ENCODE measurements at regions not wholly inside any gene's neighbourhood (a gene's known extent, or its start where the extent isn't known, plus 50 kb on each side); places are given as distances from the start of the nearest gene placed in this dataset.

DNA sequence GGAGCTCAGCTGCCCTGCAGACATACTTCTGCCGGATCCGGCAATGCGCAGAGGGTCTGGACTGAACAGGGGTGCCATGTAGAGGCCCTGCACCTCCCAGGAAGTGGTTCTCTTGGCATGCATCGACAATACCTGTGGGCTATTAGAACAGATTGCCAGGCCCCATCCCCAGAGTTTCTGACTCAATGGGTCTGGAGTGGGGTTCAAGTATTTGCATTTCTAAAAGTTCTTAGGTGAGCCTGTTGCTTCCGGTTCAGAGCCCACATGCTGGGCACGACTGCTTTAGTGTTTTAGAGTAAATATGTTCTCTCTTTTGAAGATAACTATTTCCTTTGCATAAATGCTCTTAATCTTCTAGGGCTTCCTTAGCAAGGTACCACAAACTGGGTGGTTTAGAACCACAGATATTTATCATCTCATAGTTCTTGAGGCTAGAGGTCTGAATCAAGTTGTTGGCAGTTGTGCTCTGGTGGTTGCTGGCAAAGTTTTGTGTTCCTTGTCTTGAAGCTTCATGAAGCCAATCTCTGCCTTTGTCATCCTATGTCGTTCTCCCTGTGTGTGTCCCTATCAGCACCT, 435.5 kb downstream of the TCERG1L start:
- no peaks in the 10 kb centered on the region for H3K36me3 ChIP-seq (ENCODE audit: control insufficient read depth, insufficient read depth, low read length)
- H3K4me3 ChIP-seq (ENCODE audit: low read depth, low read length) = no peak overlapping the region
- H3K27ac ChIP-seq (ENCODE audit: low read depth, low read length) = no peak overlapping the region
- H3K27me3 ChIP-seq (ENCODE audit: control insufficient read depth, insufficient read depth, low read length) = no peaks in the 10 kb centered on the region
- H3K4me1 ChIP-seq (ENCODE audit: control insufficient read depth, insufficient read depth, low read length) = no peaks in the 10 kb centered on the region
- H3K9me3 ChIP-seq (ENCODE audit: control insufficient read depth, insufficient read depth, low read length) = no peaks in the 10 kb centered on the region
- no peak overlapping the region for H3K9ac ChIP-seq (ENCODE audit: low read depth, low read length)

DNA sequence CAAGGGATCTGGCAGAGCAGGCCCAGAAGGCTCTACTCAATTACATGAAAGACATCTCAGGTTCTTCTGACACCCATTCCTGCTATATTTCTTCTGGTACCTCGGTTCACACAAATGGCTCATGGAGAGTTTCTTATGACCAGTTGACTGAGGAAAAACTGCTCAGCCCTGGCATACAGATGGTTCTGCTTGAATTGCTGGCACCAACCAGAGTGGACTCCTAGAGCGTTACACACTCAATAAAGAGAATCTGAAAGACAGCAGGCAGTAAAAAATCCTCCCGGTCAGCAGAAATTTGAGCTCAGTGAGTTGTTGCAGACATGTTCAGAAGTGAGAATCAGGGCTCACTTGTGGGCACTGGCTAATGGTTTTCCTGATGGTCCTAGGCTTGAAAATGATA, 434.4 kb downstream of the TCERG1L start:
- no peak overlapping the region for H3K27ac ChIP-seq (ENCODE audit: low read depth, low read length)
- no peak overlapping the region for H3K4me3 ChIP-seq (ENCODE audit: low read depth, low read length)
- no peaks in the 10 kb centered on the region for H3K4me1 ChIP-seq (ENCODE audit: control insufficient read depth, insufficient read depth, low read length)
- no peak overlapping the region for H3K9ac ChIP-seq (ENCODE audit: low read depth, low read length)
- no peaks in the 10 kb centered on the region for H3K9me3 ChIP-seq (ENCODE audit: control insufficient read depth, insufficient read depth, low read length)
- H3K36me3 ChIP-seq (ENCODE audit: control insufficient read depth, insufficient read depth, low read length) = no peaks in the 10 kb centered on the region
- H3K27me3 ChIP-seq (ENCODE audit: control insufficient read depth, insufficient read depth, low read length) = no peaks in the 10 kb centered on the region

DNA sequence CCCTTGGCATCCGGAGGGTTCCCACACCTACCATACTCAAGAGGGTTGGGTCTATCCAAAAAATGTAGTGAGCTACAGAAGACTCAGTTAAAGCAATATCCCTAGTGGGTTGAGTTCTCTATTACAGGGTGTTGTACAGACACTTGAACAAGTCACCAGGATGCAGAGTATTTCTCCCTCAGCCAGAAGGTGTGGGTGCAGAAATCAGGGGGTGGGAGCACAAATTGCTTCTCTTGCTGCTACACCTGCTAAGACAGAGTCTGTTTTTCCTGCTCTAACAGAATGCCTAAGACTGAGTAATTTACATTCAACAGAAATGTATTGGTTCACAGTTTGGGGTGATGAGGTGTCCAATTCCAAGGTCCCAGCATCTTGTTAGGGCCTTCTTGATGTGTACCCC, 433.4 kb downstream of the TCERG1L start:
- H3K9me3 ChIP-seq (ENCODE audit: control insufficient read depth, insufficient read depth, low read length) = no peaks in the 10 kb centered on the region
- H3K4me3 ChIP-seq (ENCODE audit: low read depth, low read length) = no peak overlapping the region
- H3K36me3 ChIP-seq (ENCODE audit: control insufficient read depth, insufficient read depth, low read length) = no peaks in the 10 kb centered on the region
- no peaks in the 10 kb centered on the region for H3K27me3 ChIP-seq (ENCODE audit: control insufficient read depth, insufficient read depth, low read length)
- H3K4me1 ChIP-seq (ENCODE audit: control insufficient read depth, insufficient read depth, low read length) = no peaks in the 10 kb centered on the region
- no peak overlapping the region for H3K9ac ChIP-seq (ENCODE audit: low read depth, low read length)
- H3K27ac ChIP-seq (ENCODE audit: low read depth, low read length) = no peak overlapping the region

DNA sequence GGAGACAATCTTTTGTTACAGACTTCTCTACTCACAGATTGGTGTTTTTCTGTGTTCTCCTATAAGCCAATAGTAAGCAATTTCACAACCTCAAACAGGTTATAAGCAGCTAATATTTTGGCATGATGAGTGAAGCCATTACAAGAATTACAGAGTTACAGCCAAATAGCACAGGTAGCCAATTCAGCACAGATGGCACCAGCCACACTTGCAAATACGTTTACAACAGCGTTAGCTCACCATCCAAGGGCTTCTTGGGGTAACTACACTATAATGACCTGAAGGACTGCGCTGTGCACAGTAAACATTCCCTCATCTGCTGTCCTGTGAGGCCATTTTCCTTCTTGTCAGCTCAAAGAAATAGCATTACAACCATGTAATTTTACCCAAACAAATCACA, 428.6 kb downstream of the TCERG1L start:
- Histone ChIP-seq H3K27me3 (ENCODE audit: control insufficient read depth, insufficient read depth, low read length) (no peaks in the 10 kb centered on the region), H3K9ac (ENCODE audit: low read depth, low read length) (no peak overlapping the region), H3K4me3 (ENCODE audit: low read depth, low read length) (no peak overlapping the region), H3K9me3 (ENCODE audit: control insufficient read depth, insufficient read depth, low read length) (no peaks in the 10 kb centered on the region), H3K36me3 (ENCODE audit: control insufficient read depth, insufficient read depth, low read length) (no peaks in the 10 kb centered on the region), H3K4me1 (ENCODE audit: control insufficient read depth, insufficient read depth, low read length) (no peaks in the 10 kb centered on the region), H3K27ac (ENCODE audit: low read depth, low read length) (no peak overlapping the region)

DNA sequence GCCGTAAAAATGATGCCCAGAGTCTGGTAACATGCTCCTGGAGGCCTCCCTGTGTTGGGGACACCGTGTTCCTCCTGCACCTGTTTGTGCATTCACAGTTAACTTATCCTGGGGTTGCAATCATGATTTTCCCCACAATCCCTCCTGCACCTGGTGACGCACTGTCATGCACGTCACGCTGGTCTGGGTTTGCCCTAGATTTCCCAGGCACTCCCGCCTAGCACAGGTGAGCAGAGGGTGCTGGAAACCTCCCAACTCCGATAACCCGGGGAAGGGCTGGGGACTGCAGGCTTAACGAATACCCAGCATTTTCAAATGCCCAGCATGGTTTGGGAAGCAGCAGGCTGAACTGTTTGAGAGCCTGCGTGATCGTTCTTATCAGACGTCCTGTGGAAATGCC, 427.1 kb downstream of the TCERG1L start:
- H3K27me3 ChIP-seq (ENCODE audit: control insufficient read depth, insufficient read depth, low read length) = no peaks in the 10 kb centered on the region
- no peak overlapping the region for H3K4me3 ChIP-seq (ENCODE audit: low read depth, low read length)
- no peaks in the 10 kb centered on the region for H3K36me3 ChIP-seq (ENCODE audit: control insufficient read depth, insufficient read depth, low read length)
- no peak overlapping the region for H3K27ac ChIP-seq (ENCODE audit: low read depth, low read length)
- H3K9me3 ChIP-seq (ENCODE audit: control insufficient read depth, insufficient read depth, low read length) = no peaks in the 10 kb centered on the region
- H3K9ac ChIP-seq (ENCODE audit: low read depth, low read length) = no peak overlapping the region
- H3K4me1 ChIP-seq (ENCODE audit: control insufficient read depth, insufficient read depth, low read length) = no peaks in the 10 kb centered on the region

DNA sequence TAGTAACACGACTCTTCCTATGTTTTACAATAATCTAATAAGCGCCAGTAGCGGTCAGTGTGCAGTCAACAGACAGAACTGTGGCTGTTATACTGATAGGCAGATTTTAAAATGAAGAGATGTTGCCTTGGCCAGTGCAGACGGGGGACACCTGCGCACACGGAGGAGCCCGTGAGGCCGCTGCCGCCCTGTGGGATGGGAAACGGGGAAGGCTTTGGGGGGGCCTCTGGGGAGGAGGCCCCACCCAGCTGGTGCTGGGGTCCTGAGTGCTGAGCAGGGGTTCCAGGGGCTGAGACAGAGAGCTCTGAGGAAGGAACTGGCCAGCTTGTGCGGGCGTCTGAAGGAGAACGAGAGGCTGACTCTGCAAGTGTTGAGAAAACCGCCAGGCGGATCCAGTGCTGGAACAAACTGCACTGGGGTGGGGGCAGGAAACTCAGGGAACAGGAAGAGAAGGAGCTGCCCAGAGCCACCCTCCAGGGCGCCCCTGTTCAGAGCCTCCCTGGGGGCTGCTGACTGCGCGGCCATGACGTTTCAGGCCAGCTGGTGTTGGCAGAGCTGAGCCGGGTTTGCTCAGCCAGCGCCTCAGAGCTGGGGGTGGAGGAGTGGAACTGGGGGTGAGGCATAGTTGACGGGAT, 426.4 kb downstream of the TCERG1L start:
- H3K9me3 ChIP-seq (ENCODE audit: control insufficient read depth, insufficient read depth, low read length) = no peaks in the 10 kb centered on the region
- no peak overlapping the region for H3K4me3 ChIP-seq (ENCODE audit: low read depth, low read length)
- no peak overlapping the region for H3K9ac ChIP-seq (ENCODE audit: low read depth, low read length)
- no peaks in the 10 kb centered on the region for H3K4me1 ChIP-seq (ENCODE audit: control insufficient read depth, insufficient read depth, low read length)
- no peaks in the 10 kb centered on the region for H3K36me3 ChIP-seq (ENCODE audit: control insufficient read depth, insufficient read depth, low read length)
- H3K27me3 ChIP-seq (ENCODE audit: control insufficient read depth, insufficient read depth, low read length) = no peaks in the 10 kb centered on the region
- no peak overlapping the region for H3K27ac ChIP-seq (ENCODE audit: low read depth, low read length)

DNA sequence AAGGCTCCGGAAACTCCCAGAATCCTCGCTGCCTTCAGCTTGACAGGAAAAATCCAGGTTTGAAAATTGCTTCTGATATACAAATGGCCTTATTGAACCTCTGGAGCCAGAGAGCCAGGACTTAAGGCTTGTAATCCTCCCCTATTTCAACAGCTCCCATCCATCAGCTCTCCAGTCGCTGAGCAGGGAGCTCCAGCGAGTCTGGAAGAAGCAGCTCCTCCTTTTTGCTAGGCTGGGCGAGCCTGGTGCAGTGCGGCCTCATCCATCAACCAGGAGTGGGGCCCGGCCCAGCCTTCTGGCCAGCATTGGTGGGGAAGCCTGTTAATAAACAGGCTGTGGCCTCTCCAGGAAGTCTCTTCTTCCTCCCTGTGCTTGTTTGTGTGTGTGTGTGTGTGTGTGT, 424.4 kb downstream of the TCERG1L start:
- Histone ChIP-seq H3K27ac (ENCODE audit: low read depth, low read length) (no peak overlapping the region), H3K4me3 (ENCODE audit: low read depth, low read length) (no peak overlapping the region), H3K36me3 (ENCODE audit: control insufficient read depth, insufficient read depth, low read length) (no peaks in the 10 kb centered on the region), H3K9ac (ENCODE audit: low read depth, low read length) (no peak overlapping the region), H3K9me3 (ENCODE audit: control insufficient read depth, insufficient read depth, low read length) (no peaks in the 10 kb centered on the region), H3K27me3 (ENCODE audit: control insufficient read depth, insufficient read depth, low read length) (no peaks in the 10 kb centered on the region), H3K4me1 (ENCODE audit: control insufficient read depth, insufficient read depth, low read length) (no peaks in the 10 kb centered on the region)

DNA sequence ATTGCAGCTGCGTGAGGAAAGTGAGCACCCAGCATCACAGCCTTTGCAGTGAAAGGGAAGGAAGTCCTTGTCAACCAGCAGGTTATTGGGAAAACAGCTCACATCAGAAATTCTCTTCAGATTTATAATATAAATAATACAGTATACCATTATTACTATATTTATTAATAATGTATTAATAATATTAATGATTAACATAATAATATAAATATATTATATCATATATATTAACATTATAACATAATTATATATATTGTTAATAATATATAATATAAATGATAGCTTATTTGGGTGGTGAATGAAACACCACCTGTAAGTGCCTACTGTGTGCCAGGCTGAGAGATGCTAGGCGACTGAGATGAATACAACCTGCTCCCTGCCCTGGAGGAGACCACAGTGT, 423.0 kb downstream of the TCERG1L start:
- Histone ChIP-seq H3K27ac (ENCODE audit: low read depth, low read length) (no peak overlapping the region), H3K4me3 (ENCODE audit: low read depth, low read length) (no peak overlapping the region), H3K9ac (ENCODE audit: low read depth, low read length) (no peak overlapping the region), H3K4me1 (ENCODE audit: control insufficient read depth, insufficient read depth, low read length) (no peaks in the 10 kb centered on the region), H3K9me3 (ENCODE audit: control insufficient read depth, insufficient read depth, low read length) (no peaks in the 10 kb centered on the region), H3K36me3 (ENCODE audit: control insufficient read depth, insufficient read depth, low read length) (no peaks in the 10 kb centered on the region), H3K27me3 (ENCODE audit: control insufficient read depth, insufficient read depth, low read length) (no peaks in the 10 kb centered on the region)

DNA sequence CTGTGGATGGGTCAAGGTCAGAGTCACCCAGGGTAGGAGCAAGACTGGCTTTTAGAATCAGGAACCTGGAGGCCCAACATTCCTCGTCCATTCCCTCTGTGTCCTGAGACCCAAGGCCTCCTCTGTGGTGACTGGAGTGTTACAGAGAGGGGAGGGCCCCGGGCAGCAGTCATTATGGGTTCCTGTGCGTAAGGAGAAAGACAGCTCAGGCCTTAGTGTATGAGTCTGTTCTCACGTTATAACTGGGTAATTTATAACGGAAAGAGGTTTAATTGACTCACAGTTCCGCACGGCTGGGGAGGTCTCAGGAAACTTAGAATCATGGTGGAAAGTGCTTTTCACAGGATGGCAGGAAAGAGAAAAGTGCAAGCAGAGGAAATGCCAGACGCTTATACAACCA, 422.3 kb downstream of the TCERG1L start:
- Histone ChIP-seq H3K4me1 (ENCODE audit: control insufficient read depth, insufficient read depth, low read length) (no peaks in the 10 kb centered on the region), H3K4me3 (ENCODE audit: low read depth, low read length) (no peak overlapping the region), H3K27ac (ENCODE audit: low read depth, low read length) (no peak overlapping the region), H3K36me3 (ENCODE audit: control insufficient read depth, insufficient read depth, low read length) (no peaks in the 10 kb centered on the region), H3K27me3 (ENCODE audit: control insufficient read depth, insufficient read depth, low read length) (no peaks in the 10 kb centered on the region), H3K9ac (ENCODE audit: low read depth, low read length) (no peak overlapping the region), H3K9me3 (ENCODE audit: control insufficient read depth, insufficient read depth, low read length) (no peaks in the 10 kb centered on the region)

DNA sequence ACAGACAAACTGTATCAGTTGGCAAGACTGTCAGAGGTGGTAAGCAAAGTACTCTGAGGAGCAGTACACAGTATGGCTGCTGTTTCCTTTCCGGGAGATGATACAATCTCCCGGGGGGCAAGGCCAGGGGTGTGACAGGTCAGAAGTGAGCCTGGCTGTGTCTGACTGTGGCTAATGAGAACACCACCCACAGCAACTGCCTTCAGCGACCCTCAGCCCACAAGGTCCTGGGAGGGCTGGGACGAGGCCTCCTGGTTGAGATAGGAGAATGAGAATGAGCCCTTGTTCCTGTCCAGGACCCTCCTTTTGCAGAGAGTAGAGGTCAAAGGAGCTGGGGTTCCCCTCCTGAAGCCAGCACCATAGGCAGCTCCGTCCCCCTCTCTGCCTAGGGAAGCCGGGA, 421.7 kb downstream of the TCERG1L start:
- Histone ChIP-seq H3K27me3 (ENCODE audit: control insufficient read depth, insufficient read depth, low read length) (no peaks in the 10 kb centered on the region), H3K4me3 (ENCODE audit: low read depth, low read length) (no peak overlapping the region), H3K9ac (ENCODE audit: low read depth, low read length) (no peak overlapping the region), H3K4me1 (ENCODE audit: control insufficient read depth, insufficient read depth, low read length) (no peaks in the 10 kb centered on the region), H3K27ac (ENCODE audit: low read depth, low read length) (no peak overlapping the region), H3K36me3 (ENCODE audit: control insufficient read depth, insufficient read depth, low read length) (no peaks in the 10 kb centered on the region), H3K9me3 (ENCODE audit: control insufficient read depth, insufficient read depth, low read length) (no peaks in the 10 kb centered on the region)

DNA sequence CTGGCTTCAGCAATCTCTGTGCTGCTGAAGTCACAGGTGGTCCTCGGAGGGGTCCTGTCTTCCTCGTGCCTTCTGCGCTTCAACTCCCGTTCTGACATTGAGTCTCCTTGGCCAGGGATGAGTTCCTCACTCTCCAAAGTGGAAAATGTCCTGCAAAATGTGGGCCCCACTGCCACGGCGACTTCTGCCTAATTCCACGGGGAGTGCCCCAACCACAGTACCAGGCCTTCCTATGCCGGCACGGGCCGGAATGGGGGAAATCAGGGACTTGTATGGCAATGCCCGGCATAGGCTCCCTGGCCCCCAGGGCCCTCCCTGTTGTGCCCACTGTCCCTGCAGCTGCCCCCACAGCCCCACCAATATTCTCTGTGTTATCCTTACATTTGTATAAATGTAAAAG, 420.5 kb downstream of the TCERG1L start:
- Histone ChIP-seq H3K9me3 (ENCODE audit: control insufficient read depth, insufficient read depth, low read length) (no peaks in the 10 kb centered on the region), H3K4me1 (ENCODE audit: control insufficient read depth, insufficient read depth, low read length) (no peaks in the 10 kb centered on the region), H3K36me3 (ENCODE audit: control insufficient read depth, insufficient read depth, low read length) (no peaks in the 10 kb centered on the region), H3K27ac (ENCODE audit: low read depth, low read length) (no peak overlapping the region), H3K27me3 (ENCODE audit: control insufficient read depth, insufficient read depth, low read length) (no peaks in the 10 kb centered on the region), H3K9ac (ENCODE audit: low read depth, low read length) (no peak overlapping the region), H3K4me3 (ENCODE audit: low read depth, low read length) (no peak overlapping the region)

Measured in HUES48 (cell line).